HepG2 (cell line): ENCODE measurements at regions not wholly inside any gene's neighbourhood (a gene's known extent, or its start where the extent isn't known, plus 50 kb on each side); places are given as distances from the start of the nearest gene placed in this dataset.

ENCODE experiments used
- CENPX ChIP-seq: sonication (generic); formaldehyde crosslinking; IDR thresholded peaks from 2 replicates; pipeline ENCODE4 v1.9.0; 2021; ENCODE audit warnings: mild to moderate bottlenecking, missing genetic modification reagents, moderate library complexity
- CTCF ChIP-seq: sonication (generic); formaldehyde crosslinking; IDR thresholded peaks from 2 replicates; pipeline ENCODE4 v1.5.0; 2020; ENCODE audit warnings: mild to moderate bottlenecking, missing genetic modification reagents, moderate library complexity
- JUND ChIP-seq: sonication (generic); formaldehyde crosslinking; IDR thresholded peaks from 2 replicates; pipeline ENCODE4 v1.8.0; 2022; ENCODE audit warnings: mild to moderate bottlenecking, missing genetic modification reagents
- TCF7L2 ChIP-seq: IDR thresholded peaks from 2 replicates; pipeline ENCODE4 v1.6.1; 2011; ENCODE audit warnings: mild to moderate bottlenecking, low read depth, low read length, moderate library complexity
- TOE1 ChIP-seq: sonication (generic); formaldehyde crosslinking; IDR thresholded peaks from 2 replicates; pipeline ENCODE4 v1.4.0; 2020; ENCODE audit warnings: mild to moderate bottlenecking, missing genetic modification reagents
- ZNF17 ChIP-seq: sonication (generic); formaldehyde crosslinking; IDR thresholded peaks from 2 replicates; pipeline ENCODE4 v1.5.0; 2020; ENCODE audit warnings: mild to moderate bottlenecking, missing genetic modification reagents
- TF ChIP-seq, protein P1 (sequence below): sonication (generic); formaldehyde crosslinking; IDR thresholded peaks from 2 replicates; pipeline ENCODE4 v1.8.0; 2022; ENCODE audit warnings: missing genetic modification reagents, mild to moderate bottlenecking, inconsistent platforms, borderline replicate concordance
- TF ChIP-seq, protein P2 (sequence below): sonication (generic); IDR thresholded peaks from 2 replicates; pipeline ENCODE4 v1.6.1; 2016; ENCODE audit warnings: low read depth, borderline replicate concordance

GRCh38 chr4:83191026-83191425 lies 76.5 kb upstream of the PLAC8 start:
- TF ChIP-seq CTCF (CRISPR knock-in tag) (no peak), CENPX (no peak), TOE1 (no peak), JUND (CRISPR knock-in tag) (no peak), ZNF17 (no peak), TCF7L2 (no peak)
- TF ChIP-seq, protein P1, sequence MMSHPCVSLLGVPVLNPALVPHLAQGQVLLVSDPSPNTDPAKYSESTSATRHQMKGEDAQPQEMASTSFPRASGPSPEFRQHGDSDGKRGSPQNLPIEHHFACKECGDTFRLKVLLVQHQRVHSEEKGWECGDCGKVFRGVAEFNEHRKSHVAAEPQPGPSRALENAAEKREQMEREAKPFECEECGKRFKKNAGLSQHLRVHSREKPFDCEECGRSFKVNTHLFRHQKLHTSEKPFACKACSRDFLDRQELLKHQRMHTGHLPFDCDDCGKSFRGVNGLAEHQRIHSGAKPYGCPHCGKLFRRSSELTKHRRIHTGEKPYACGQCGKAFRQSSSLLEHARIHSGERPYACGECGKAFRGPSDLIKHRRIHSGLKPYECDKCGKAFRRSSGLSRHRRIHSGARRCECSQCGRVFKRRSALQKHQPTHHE (CRISPR knock-in tag): no peak
- TF ChIP-seq, protein P2, sequence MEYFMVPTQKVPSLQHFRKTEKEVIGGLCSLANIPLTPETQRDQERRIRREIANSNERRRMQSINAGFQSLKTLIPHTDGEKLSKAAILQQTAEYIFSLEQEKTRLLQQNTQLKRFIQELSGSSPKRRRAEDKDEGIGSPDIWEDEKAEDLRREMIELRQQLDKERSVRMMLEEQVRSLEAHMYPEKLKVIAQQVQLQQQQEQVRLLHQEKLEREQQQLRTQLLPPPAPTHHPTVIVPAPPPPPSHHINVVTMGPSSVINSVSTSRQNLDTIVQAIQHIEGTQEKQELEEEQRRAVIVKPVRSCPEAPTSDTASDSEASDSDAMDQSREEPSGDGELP: no peak
